ENCODE measurements at regions not wholly inside any gene's neighbourhood (a gene's known extent, or its start where the extent isn't known, plus 50 kb on each side); places are given as distances from the start of the nearest gene placed in this dataset.

DNA sequence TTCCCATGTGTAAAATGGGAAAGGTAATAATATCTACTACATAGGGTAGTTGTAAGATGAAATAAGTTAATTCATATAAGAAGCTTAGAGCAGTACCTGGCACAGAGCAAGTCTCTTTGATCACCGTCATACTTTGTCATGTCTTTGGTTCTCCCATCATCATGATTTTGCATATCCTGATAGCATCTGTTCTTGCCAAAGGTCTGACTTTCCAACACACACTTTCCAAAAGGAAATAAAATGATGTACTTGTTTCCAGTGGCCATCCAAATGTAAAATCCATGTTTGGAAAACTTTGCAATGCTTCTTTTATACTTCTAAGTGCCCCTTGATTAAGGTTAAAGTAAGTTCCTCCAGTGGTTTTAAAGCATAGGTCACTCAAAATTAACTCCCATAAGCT lies 266.9 kb upstream of the PTGER4 start:
- DNase-seq: no peak

- DNase-seq: no peak
Observed at GRCh38 chr5:40410964-40411635, 268.6 kb upstream of the PTGER4 start.

- DNase-seq: no peak
Observed at GRCh38 chr5:40410231-40410861, 269.4 kb upstream of the PTGER4 start.

GRCh38 chr5:40409601-40410000 lies 270.1 kb upstream of the PTGER4 start:
- no peak for DNase-seq

DNA sequence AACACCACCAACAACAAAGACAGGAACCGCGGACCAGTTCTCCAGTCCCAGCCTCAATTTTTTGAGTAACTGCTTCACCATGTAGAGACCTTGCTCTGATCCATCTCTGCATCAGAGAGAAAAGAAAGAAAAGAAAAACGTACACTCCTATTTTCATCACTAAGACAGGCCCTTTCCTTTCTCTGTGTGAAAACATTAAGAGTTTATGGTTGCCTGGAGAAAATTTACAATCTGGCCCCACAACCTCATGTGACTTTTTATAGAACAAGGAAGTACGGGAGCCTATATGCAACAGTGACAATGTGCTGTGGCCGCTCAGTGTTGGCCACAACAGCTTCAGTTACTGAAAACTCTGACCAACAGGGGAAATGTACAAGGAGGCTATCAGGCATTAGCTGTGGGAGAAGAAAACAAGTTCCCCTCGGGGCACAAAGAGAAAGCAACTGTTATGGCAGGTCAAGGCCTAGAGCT lies 272.9 kb upstream of the PTGER4 start:
- no peak for DNase-seq

DNA sequence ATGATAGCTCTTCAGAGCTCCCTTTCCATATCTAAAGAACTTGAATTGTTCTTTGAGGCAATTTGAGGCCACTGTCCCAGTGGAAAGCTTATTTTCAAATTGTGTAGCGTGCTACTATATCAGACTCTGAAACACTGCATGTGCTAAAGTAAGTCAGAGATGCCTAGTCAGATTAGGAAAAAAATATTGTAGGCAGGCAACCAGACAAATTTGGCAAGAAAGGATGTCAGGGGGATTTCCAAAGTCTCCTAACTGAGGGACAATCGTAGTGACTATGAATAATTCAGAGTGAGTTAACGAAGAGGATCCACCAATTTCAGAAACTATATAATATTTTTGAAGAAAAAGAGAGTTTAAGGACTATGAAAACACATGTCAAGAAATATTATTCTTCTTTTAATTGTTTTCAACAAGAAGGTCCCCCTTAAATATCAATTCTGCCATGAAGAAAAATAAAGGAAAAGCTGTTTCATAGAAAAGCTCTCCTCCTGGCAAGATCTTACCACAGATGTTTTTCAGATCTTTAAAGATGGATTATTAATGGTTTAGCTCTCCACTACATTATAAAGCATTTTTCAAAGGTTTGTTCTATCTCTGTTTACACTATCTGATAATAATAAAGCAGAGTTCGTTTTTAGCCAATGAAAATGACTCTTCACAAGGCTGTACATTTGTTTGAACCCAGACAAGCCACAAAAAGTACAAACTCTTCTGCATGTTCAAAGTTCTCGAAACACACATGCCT lies 273.5 kb upstream of the PTGER4 start:
- DNase-seq: no peak

GRCh38 chr5:40405230-40405629 lies 274.5 kb upstream of the PTGER4 start:
- no peak for DNase-seq

DNA sequence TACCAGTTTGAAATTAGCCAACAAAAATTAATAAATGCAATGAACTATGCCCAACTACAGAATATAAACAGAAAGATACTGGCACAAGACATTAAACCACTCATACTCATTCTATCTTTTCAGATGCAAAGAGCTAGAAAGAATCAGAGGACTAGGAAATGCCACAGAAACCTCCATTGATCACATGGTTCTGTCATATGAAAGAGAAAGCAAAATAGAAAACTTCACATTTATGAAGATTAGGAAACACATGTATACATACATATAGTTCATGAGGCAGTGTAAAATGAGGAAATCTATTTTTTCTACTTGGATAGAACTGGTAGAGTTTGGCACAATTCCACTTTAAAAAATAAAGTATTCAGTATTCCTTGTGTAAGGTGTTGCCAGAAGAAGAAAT lies 275.1 kb upstream of the PTGER4 start:
- DNase-seq: no peak

- DNase-seq: no peak
Observed at GRCh38 chr5:40402007-40402364, 277.7 kb upstream of the PTGER4 start.

GRCh38 chr5:40401284-40402006 lies 278.3 kb upstream of the PTGER4 start:
- DNase-seq: no peak

DNA sequence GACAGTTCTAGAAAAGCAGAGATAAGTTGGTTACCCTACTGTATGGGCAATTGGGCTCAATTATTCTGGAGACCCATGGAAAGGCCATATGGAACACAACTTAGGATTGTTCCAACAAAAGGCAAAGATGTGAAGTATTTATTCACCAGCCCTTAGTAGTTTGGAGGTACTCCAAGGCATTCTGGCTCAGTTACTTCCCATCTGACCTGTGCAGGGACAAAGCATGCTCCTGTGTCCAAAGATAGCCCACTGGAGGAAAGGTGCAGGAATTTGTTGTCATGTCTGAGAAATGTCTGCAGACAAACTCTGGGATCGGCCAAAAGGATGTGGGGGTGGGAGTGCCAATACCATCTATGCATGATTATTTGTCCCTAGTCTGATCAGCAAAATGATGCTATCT lies 279.5 kb upstream of the PTGER4 start:
- no peak for DNase-seq

GRCh38 chr5:40399349-40399748 lies 280.4 kb upstream of the PTGER4 start:
- no peak for DNase-seq

- no peak for DNase-seq
Observed at GRCh38 chr5:40397976-40398375, 281.7 kb upstream of the PTGER4 start.

DNA sequence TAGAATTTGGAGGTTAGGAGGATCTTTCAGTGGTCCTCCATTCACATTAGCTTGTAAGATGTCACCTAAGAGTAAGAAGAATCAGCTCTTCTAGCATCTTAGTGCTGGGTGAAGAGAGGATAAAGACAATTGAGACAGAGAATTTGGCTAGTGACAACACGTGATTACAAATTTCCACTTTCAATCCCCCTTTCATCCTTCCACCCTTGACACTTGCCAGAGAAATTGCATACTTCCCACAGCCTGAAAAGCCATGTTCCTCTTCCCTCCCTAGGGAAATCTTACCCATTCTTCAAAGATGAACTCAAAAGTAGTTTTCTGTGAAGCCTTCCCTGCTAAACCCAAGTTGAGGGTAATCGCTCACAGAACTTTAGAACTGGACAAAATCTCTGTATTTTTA lies 282.6 kb upstream of the PTGER4 start:
- DNase-seq: no peak

GRCh38 chr5:40396317-40396716 lies 283.4 kb upstream of the PTGER4 start:
- no peak for DNase-seq

GRCh38 chr5:40395251-40395650 lies 284.5 kb upstream of the PTGER4 start:
- no peak for DNase-seq

DNA sequence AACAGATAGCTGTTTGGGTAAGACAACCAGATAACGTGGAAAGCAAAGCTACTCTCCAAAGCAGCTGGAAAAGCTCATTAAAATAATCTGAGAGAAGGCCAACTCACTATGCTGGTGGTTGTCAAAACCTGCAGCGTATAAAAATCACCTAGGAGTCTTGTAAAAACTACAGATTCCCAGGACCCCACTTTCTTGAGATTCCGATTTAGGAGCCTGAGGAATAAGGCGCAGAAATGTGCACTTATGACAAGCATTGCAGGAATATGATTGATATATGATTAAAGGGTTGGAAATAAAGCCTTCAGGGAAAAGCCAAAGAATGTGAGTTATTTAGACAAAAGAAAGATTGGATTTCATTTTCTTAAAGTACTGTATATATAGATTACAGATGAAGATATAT lies 285.0 kb upstream of the PTGER4 start:
- no peak for DNase-seq

DNA sequence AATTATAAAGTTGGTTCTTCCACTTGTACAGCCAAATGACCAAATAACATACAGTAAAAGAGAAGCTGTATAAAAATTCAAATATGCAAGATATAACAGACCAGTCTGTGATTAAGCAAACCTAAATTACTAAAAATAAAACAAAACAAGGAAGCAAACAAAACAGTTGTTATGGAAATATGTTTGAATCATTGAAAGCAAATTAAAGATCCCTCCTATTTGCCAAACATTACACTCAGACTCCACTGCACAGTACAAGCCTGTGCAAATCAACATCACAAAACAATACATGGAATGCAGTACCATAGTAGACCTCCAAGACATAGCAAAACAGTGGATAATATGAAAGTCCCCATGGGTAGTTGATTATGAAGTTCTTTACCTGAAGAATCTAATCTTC lies 288.1 kb upstream of the PTGER4 start:
- no peak for DNase-seq

DNA sequence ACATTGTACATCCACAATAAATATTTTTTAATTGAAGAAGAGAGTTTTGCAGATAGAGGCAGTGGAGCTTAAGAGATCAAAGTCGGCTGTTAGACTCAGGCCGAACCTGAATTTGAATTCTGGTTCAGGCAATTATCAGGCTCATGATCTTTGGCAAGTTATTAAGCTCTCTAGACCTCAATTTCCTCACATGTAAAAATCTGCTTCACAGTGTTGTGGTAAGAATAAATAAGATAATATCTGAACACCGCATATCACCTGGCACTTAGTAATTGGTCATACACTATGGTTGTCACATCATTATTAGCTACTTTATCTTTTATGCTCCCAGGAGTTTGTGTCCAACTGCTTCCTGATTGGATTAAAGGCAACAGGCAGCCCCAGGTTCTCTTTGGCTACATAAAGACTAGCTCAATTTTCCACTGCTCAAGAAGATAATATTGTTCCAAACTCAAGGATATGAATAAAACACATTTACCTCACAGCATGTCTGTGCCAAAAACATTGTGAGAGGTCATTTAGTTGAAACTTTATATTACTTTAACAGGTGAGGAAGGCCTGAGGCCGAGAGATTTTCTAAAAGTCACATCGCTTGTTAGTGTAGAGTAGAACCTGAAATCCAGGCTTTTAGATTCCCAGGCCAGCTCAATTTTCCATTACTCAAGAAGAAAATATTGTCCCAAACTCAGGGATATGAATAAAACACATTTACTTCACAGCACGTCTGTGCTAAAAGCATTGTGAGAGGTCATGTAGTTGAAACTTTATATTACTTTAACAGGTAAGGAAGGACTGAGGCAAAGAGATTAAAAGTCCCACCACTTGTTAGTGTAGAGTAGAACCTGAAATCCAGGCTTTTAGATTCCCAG lies 289.2 kb upstream of the PTGER4 start:
- DNase-seq: no peak

DNA sequence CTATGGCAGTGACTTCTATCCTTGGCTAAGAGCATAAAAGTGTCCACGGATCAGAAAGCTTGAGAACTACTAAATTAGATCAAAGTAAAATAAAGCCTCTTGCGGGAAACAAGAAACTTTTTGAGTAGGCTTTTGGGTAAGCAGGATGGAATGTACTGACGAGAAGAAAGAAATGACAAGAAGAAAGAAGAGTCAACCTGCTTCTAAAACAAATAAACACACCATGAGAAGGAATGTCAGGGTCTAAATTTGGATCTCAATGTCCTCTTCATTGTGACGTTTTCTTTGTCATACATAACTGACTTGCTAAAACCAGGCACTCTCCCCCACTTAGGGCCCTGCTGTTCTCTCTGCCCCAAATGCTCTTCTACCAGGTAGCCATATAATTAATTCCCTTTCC lies 290.1 kb upstream of the PTGER4 start:
- DNase-seq: no peak

- no peak for DNase-seq
Observed at GRCh38 chr5:40386289-40386688, 293.4 kb upstream of the PTGER4 start.

- no peak for DNase-seq
Observed at GRCh38 chr5:40385544-40385943, 294.2 kb upstream of the PTGER4 start.
